OCI-LY3 (cell line): ENCODE measurements at regions not wholly inside any gene's neighbourhood (a gene's known extent, or its start where the extent isn't known, plus 50 kb on each side); places are given as distances from the start of the nearest gene placed in this dataset.

ENCODE experiments used
- CTCF ChIP-seq: fragments of 200-600, 300-600 bp; sonication (generic); IDR thresholded peaks from 2 replicates; pipeline ENCODE4 v1.5.1; 2014; ENCODE audit warnings: antibody characterized with exemption, low read length, low read depth
- EZH2phosphoT487 ChIP-seq: fragments of 200-600 bp; shearing (Covaris generic); IDR thresholded peaks from 2 replicates; pipeline ENCODE4 v1.6.1; 2018; ENCODE audit warnings: antibody characterized with exemption, mixed run types, low read depth

GRCh38 chr6:40645043-40645442 lies 57.9 kb upstream of the LRFN2 start:
- TF ChIP-seq CTCF (no peak), EZH2phosphoT487 (no peak)
